Breast epithelium (tissue), 4 donors: ENCODE measurements at regions not wholly inside any gene's neighbourhood (a gene's known extent, or its start where the extent isn't known, plus 50 kb on each side); places are given as distances from the start of the nearest gene placed in this dataset.

ENCODE experiments used
- DNase-seq, 2 donors: peaks; one replicate each; pipeline ENCODE4 v3.0.0-alpha.2; 2019; ENCODE audit warnings: low spot score in 2 of 2
- H3K27ac ChIP-seq, 2 donors: fragments of 200-600 bp; sonication (generic) in 1 of 2; one replicate each; pipeline ENCODE4 v1.5.1; 2016 to 2019; ENCODE audit warnings: mild to moderate bottlenecking in 1 of 2
- H3K27me3 ChIP-seq, 2 donors: fragments of 200-600 bp; sonication (generic) in 1 of 2; one replicate each; pipeline versions ENCODE4 v1.5.1 to v1.6.0; 2017 to 2019; ENCODE audit warnings: control low read depth in 1 of 2, mild to moderate bottlenecking in 1 of 2
- H3K36me3 ChIP-seq: fragments of 200-600 bp; one replicate; pipeline ENCODE4 v1.5.1; 2019
- H3K4me1 ChIP-seq, 2 donors: fragments of 200-600 bp; sonication (generic); one replicate each; pipeline ENCODE4 v1.5.1; 2016 to 2019; ENCODE audit warnings: control low read depth in 1 of 2
- H3K4me3 ChIP-seq, 3 donors: fragments of 200-600 bp; sonication (generic); 1 replicate in 2 of 3; 2 replicates in 1 of 3; pipeline ENCODE4 v1.5.1; 2016 to 2019; ENCODE audit warnings: mild to moderate bottlenecking in 3 of 3, moderate library complexity in 2 of 3
- H3K9me3 ChIP-seq, 2 donors: fragments of 200-600 bp; sonication (generic) in 1 of 2; one replicate each; pipeline ENCODE4 v1.5.1; 2016 to 2019; ENCODE audit warnings: control low read depth in 1 of 2
- POLR2A ChIP-seq: fragments of 450-650 bp; IDR thresholded peaks from one replicate; pipeline ENCODE4 v1.6.1; 2016; ENCODE audit warnings: antibody characterized with exemption, mild to moderate bottlenecking, moderate library complexity
- POLR2AphosphoS5 ChIP-seq, 3 donors: sonication (generic); formaldehyde crosslinking; IDR thresholded peaks; one replicate each; pipeline ENCODE4 v1.6.1; 2017; ENCODE audit warnings: antibody characterized with exemption in 3 of 3
- intact Hi-C: fragments of 100-400 bp; cut with DNase I; formaldehyde crosslinking; loops from one replicate; pipeline ENCODE4 v1.15.1; 2023; ENCODE audit warnings: low total_unique reads
- TF ChIP-seq, protein P1 (sequence below), 3 donors: fragments of 450-650 bp; IDR thresholded peaks; one replicate each; pipeline ENCODE4 v1.5.1; 2016 to 2017; ENCODE audit warnings: antibody characterized with exemption in 3 of 3, mild to moderate bottlenecking in 3 of 3, moderate library complexity in 3 of 3

DNA sequence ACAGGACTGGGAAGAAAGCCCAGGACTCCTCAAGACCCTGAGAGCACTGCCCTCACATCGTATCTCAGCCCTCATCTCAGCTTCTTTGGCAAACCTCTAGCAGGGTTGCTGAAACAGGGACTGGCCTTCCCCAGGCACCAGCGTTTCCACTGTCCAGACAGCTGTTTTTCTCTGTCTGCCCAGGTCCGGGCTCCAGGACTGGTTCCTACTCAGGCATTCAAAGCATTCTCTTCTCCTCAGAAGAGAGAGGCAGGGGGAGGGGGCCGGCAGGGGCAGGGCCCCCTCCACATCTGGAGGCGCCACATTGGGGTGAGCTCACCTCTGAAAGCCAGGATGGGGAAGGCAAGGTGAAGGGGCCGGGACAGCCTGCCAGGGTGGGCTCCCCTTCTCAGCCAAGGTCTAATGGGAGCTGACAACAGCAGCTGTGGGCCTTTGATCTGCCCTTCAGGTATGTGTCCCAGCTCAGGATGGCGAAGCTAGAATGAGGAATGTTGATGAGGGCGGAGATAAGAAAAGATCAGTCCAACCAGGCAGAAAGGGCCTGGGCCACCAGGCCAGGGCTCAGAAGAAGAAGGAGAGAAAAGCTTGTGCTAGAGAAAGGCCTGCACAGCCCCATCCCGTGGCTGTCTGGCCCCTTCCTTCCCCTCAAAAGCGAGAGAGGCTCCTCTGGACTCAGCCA is 60.4 kb downstream of the PJA1 start:
- DNase-seq = no peak
- no peak overlapping the region for H3K27ac ChIP-seq
- H3K9me3 ChIP-seq = no peaks in the 10 kb centered on the region
- H3K4me1 ChIP-seq = no peaks in the 10 kb centered on the region
- intact Hi-C loops = no loop called here
- no peak overlapping the region for H3K4me3 ChIP-seq
- TF ChIP-seq POLR2AphosphoS5 (IDR thresholded peaks at IDR 0.05) (no peak), POLR2A (no peak)
- TF ChIP-seq, protein P1, sequence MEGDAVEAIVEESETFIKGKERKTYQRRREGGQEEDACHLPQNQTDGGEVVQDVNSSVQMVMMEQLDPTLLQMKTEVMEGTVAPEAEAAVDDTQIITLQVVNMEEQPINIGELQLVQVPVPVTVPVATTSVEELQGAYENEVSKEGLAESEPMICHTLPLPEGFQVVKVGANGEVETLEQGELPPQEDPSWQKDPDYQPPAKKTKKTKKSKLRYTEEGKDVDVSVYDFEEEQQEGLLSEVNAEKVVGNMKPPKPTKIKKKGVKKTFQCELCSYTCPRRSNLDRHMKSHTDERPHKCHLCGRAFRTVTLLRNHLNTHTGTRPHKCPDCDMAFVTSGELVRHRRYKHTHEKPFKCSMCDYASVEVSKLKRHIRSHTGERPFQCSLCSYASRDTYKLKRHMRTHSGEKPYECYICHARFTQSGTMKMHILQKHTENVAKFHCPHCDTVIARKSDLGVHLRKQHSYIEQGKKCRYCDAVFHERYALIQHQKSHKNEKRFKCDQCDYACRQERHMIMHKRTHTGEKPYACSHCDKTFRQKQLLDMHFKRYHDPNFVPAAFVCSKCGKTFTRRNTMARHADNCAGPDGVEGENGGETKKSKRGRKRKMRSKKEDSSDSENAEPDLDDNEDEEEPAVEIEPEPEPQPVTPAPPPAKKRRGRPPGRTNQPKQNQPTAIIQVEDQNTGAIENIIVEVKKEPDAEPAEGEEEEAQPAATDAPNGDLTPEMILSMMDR (IDR thresholded peaks at IDR 0.05) = no peak
- H3K27me3 ChIP-seq = peaks cover 0 to 82% of the 10 kb centered on the region in 2 donors
- H3K36me3 ChIP-seq = no peaks in the 10 kb centered on the region

DNA sequence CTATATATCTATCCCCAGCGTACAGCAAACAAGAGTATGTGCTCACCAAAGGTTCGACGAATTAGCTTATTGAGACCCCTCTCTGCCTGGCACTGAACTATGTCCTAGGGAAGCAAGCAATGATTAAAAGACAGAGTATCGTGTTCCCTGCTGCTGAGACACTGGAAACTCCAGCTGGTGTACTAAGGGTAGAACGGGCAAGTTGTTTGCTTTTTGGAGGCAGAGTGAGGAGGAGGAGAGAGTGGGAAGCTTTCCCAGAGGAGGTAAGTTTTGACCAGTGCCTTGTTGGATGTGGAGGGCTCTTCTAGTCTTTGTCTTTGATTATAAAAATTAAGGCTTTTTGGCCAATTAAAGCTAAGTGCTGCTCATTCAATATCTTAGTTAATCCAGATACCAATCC is 61.7 kb downstream of the PJA1 start:
- Histone ChIP-seq H3K4me3 (no peak overlapping the region), H3K27me3 (peaks cover 0 to 82% of the 10 kb centered on the region in 2 donors), H3K4me1 (no peaks in the 10 kb centered on the region), H3K27ac (no peak overlapping the region), H3K36me3 (no peaks in the 10 kb centered on the region), H3K9me3 (no peaks in the 10 kb centered on the region)
- TF ChIP-seq, protein P1 (IDR thresholded peaks at IDR 0.05) = no peak
- no peak for TF ChIP-seq POLR2A
- TF ChIP-seq POLR2AphosphoS5 (IDR thresholded peaks at IDR 0.05) = no peak
- intact Hi-C loops = no loop called here
- no peak for DNase-seq

DNA sequence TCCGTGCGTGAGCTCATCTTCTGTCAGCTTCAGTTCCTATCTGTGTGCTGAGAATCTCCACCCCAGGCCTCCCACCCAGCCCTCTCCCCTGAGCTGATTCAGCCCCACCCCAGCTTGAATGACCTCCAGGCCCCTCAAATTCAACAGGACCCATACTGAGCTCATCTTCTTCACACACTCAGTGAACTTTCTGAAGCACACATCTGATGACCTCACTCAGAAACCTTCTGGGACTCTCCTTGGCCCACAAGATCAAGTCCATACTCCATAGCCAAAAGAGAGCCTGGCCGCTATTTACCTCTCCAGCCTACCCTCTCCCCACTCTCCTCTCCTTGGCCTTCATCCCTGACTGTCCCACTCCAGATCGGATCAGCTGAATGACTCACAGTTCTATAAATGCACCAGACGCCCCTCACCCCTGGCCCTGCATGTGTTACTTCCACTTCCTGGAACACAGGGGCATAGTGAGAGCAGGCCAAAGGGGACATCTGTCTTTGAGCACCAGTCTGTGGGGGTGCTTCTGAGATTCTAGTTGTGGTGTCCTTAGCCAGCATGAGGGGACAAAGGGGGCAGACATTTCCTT is 62.5 kb downstream of the PJA1 start:
- no peaks in the 10 kb centered on the region for H3K36me3 ChIP-seq
- TF ChIP-seq, protein P1 (IDR thresholded peaks at IDR 0.05) = no peak
- TF ChIP-seq POLR2A (no peak), POLR2AphosphoS5 (IDR thresholded peaks at IDR 0.05) (no peak)
- no peak for DNase-seq
- H3K4me1 ChIP-seq = no peaks in the 10 kb centered on the region
- no peaks in the 10 kb centered on the region for H3K9me3 ChIP-seq
- intact Hi-C loops = no loop called here
- peaks cover 0 to 80% of the 10 kb centered on the region in 2 donors for H3K27me3 ChIP-seq
- no peak overlapping the region for H3K27ac ChIP-seq
- no peak overlapping the region for H3K4me3 ChIP-seq

DNA sequence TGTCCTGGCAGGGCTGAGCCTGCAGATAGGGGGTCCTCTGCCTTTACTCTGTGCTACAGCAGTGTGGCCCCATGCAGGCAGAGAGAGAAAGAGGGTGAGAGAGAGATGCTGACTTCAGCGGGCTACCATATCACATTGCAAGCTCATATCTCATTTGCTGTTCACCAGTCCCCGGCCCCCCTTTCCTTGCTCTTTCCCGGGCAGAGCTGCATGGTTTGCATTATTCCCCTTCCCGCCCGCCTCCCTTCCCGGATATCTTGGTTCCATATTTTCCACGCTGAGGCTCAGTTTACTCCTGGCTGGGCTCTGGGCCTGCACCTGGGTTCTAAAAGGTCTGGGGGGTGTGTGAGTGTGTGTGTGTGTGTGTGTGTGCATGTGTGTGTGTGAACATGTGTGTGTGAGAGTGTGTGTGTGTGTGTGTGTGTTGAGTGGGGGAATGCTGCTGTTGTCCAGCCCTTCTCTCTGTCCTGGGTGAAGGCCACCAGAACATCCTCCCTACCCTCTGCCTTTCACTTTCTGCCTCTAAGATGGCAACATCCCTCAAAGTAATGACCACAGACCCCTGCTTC is 63.5 kb downstream of the PJA1 start:
- Histone ChIP-seq H3K4me1 (no peaks in the 10 kb centered on the region), H3K36me3 (no peaks in the 10 kb centered on the region), H3K9me3 (no peaks in the 10 kb centered on the region), H3K27me3 (peaks cover 0 to 70% of the 10 kb centered on the region in 2 donors), H3K4me3 (no peak overlapping the region), H3K27ac (no peak overlapping the region)
- DNase-seq = no peak
- TF ChIP-seq POLR2A (no peak), POLR2AphosphoS5 (IDR thresholded peaks at IDR 0.05) (no peak)
- TF ChIP-seq, protein P1 (IDR thresholded peaks at IDR 0.05) = no peak
- intact Hi-C loops = no loop called here

DNA sequence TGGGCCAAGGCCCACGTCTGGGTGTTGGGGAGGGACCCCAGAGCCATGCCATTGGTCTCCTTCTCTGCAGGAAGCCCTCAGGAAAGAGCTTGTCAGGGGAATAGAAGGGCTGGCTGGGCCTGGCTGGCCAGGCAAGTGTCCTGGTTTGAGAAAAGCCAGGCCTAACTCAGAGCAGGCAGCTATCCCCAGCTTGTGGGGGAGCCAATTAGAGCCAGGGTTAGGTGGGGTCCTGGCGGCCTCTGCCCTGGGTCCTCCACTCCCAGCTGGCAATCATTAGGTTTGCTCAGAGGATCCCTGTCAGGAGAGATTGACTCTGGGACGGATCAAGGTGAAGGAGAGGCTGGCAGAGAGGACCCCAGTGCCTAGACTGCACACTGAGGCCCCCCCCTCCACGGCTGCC is 64.8 kb downstream of the PJA1 start:
- H3K4me1 ChIP-seq = no peaks in the 10 kb centered on the region
- H3K4me3 ChIP-seq = no peak overlapping the region
- no peak overlapping the region for H3K27ac ChIP-seq
- H3K9me3 ChIP-seq = no peaks in the 10 kb centered on the region
- no peaks in the 10 kb centered on the region for H3K36me3 ChIP-seq
- intact Hi-C loops = no loop called here
- no peak for DNase-seq
- TF ChIP-seq POLR2AphosphoS5 (IDR thresholded peaks at IDR 0.05) = no peak
- TF ChIP-seq, protein P1 (IDR thresholded peaks at IDR 0.05) = no peak
- no peak for TF ChIP-seq POLR2A
- H3K27me3 ChIP-seq = peaks cover 0 to 57% of the 10 kb centered on the region in 2 donors
